Breast epithelium (tissue), 3 donors: ENCODE measurements at regions not wholly inside any gene's neighbourhood (a gene's known extent, or its start where the extent isn't known, plus 50 kb on each side); places are given as distances from the start of the nearest gene placed in this dataset.

Source experiments
- CTCF ChIP-seq, 3 donors: fragments of 450-650 bp; IDR thresholded peaks; one replicate each; pipeline ENCODE4 v1.5.1; 2016 to 2017; ENCODE audit warnings: antibody characterized with exemption in 3 of 3, mild to moderate bottlenecking in 3 of 3, moderate library complexity in 3 of 3
- POLR2A ChIP-seq: fragments of 450-650 bp; IDR thresholded peaks from one replicate; pipeline ENCODE4 v1.6.1; 2016; ENCODE audit warnings: antibody characterized with exemption, mild to moderate bottlenecking, moderate library complexity
- POLR2AphosphoS5 ChIP-seq, 3 donors: sonication (generic); formaldehyde crosslinking; IDR thresholded peaks; one replicate each; pipeline ENCODE4 v1.6.1; 2017; ENCODE audit warnings: antibody characterized with exemption in 3 of 3

GRCh38 chr1:170225781-170226530 is 80.2 kb downstream of the NTMT2 start:
- TF ChIP-seq POLR2A (no peak), CTCF (IDR thresholded peaks at IDR 0.05) (no peak), POLR2AphosphoS5 (IDR thresholded peaks at IDR 0.05) (no peak)
